ENCODE measurements at regions not wholly inside any gene's neighbourhood (a gene's known extent, or its start where the extent isn't known, plus 50 kb on each side); places are given as distances from the start of the nearest gene placed in this dataset.

DNA sequence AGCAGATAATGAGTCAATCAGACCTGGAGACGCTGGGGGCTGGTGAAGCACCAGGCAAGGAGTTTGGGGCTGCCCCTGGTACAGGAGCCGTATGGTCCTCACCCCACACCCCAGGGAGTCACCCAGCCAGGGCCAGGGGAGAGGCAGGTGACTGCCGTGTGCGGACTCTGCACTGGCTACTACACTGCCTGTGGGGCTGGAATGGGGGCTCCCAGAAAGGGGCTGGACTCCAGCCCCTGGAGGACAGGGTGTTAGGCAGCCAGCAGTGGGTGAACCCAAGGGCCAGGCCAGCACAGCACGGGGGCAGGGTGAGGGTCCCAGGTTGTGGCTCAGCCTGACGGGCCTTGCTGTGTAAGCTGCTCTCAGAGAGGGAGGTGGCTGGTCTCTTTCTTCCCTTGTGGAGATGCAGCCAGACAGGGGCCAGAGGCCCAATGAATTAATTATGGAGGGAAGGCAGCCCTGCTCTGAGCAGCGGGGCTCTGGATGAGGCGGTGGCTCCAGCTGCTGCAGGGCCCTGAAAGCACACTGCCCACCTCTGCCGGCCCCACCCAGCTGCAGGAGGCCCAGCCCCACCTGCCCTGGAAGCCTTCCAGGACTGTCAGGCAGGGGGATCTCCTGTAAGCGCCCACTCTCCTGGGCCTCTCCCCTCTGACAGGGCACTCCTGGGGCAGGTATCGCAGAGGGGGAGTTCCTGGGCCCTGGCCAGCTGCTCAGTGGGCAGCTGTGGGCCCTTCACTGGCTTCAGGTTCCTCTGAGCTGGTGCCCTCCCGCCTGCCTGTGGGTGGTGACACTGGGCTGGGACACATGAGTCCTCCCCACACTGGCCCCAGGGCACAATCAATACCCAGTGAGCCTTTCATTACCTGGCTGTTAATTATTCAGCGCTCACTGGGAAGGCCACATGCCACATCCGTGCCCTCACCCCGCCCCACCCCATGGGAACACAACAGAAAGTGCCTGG, 142.5 kb upstream of the C14orf180 start:
- H3K27me3 Mint-ChIP-seq, result peaks cover 0 to 1% of the 10 kb centered on the region in 2 donors
- no peak overlapping the region for H3K27ac Mint-ChIP-seq
- no peak overlapping the region for H3K27ac ChIP-seq (ENCODE audit: low read length)

DNA sequence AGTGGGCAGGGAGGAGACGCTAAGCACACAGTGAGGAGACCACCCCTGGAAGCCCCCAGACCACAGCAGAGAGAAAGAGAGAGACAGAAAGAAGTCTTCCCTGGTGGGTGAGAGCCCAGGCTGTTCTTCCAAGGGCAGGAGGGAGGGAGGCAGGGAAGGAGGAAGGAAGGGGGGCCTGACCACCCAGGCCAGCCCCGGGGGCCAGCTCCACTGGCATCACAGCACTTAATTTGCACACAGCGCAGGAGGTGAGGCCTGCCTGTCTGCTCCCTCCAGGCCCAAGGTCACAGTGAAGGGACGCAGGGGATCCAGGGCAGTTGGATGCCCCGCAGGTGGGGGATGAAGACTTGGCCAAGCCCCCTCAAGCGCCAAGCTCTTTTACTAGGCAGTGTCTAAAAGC, 141.9 kb upstream of the C14orf180 start:
- Mint-ChIP-seq H3K4me3 (no peak overlapping the region), H3K27ac (peak overlapping the region in 1 of 2 donors; percentile 36), H3K27me3 (peaks cover 0 to 1% of the 10 kb centered on the region in 2 donors), H3K36me3 (no peaks in the 10 kb centered on the region), H3K4me1 (no peaks in the 10 kb centered on the region), H3K9me3 (no peaks in the 10 kb centered on the region)
- 87% methylated on average over 3 of the region's 6 CpGs for WGBS (ENCODE audit: insufficient coverage)
- DNase-seq, result peak in 1 of 35 experiments; percentile 9
- ChIA-PET POLR2A (no interaction called here), CTCF (no interaction called here)
- Histone ChIP-seq H3K27ac (ENCODE audit: low read length) (no peak overlapping the region), H3K36me3 (ENCODE audit: control insufficient read depth in 2 of 2, extremely low read depth in 1 of 2, insufficient read depth in 1 of 2, low read length in 1 of 2) (no peaks in the 10 kb centered on the region), H3K27me3 (replicated peaks in 1 of 2; ENCODE audit: control insufficient read depth in 2 of 2, extremely low read depth in 1 of 2, insufficient read depth in 2 of 2, low read length in 1 of 2) (peaks cover 0 to 31% of the 10 kb centered on the region in 2 experiments), H3K4me1 (ENCODE audit: control insufficient read depth in 1 of 2, extremely low read depth in 1 of 2, insufficient read depth in 2 of 2, low read length in 2 of 2) (peaks cover 0 to 10% of the 10 kb centered on the region in 2 experiments), H3K9me3 (no peaks in the 10 kb centered on the region), H3K4me3 (ENCODE audit: control insufficient read depth in 1 of 2, extremely low read depth in 1 of 2, low read length in 1 of 2) (no peak overlapping the region)
- no peak for ATAC-seq (replicated peaks in 1 of 4)

More for the DNA sequence above, 142.5 kb upstream of the C14orf180 start:
- no peaks in the 10 kb centered on the region for H3K9me3 Mint-ChIP-seq
- H3K36me3 Mint-ChIP-seq, result no peaks in the 10 kb centered on the region
- Histone ChIP-seq H3K27me3 (replicated peaks in 1 of 2; ENCODE audit: control insufficient read depth in 2 of 2, extremely low read depth in 1 of 2, insufficient read depth in 2 of 2, low read length in 1 of 2) (peaks cover 0 to 33% of the 10 kb centered on the region in 2 experiments), H3K4me3 (ENCODE audit: control insufficient read depth in 1 of 2, extremely low read depth in 1 of 2, low read length in 1 of 2) (no peak overlapping the region), H3K4me1 (ENCODE audit: control insufficient read depth in 1 of 2, extremely low read depth in 1 of 2, insufficient read depth in 2 of 2, low read length in 2 of 2) (peaks cover 0 to 10% of the 10 kb centered on the region in 2 experiments), H3K36me3 (ENCODE audit: control insufficient read depth in 2 of 2, extremely low read depth in 1 of 2, insufficient read depth in 1 of 2, low read length in 1 of 2) (no peaks in the 10 kb centered on the region), H3K9me3 (no peaks in the 10 kb centered on the region)
- DNase-seq (peak in 3 of 35 experiments; percentile 3 to 22 (median 12)), ATAC-seq (replicated peaks in 1 of 4) (peak in 1 of 4 experiments; percentile 12)
- no peaks in the 10 kb centered on the region for H3K4me1 Mint-ChIP-seq
- WGBS (ENCODE audit: insufficient coverage), result 60% methylated on average over 9 of the region's 15 CpGs
- ChIA-PET POLR2A (no interaction called here), CTCF (no interaction called here)
- H3K4me3 Mint-ChIP-seq, result no peak overlapping the region

DNA sequence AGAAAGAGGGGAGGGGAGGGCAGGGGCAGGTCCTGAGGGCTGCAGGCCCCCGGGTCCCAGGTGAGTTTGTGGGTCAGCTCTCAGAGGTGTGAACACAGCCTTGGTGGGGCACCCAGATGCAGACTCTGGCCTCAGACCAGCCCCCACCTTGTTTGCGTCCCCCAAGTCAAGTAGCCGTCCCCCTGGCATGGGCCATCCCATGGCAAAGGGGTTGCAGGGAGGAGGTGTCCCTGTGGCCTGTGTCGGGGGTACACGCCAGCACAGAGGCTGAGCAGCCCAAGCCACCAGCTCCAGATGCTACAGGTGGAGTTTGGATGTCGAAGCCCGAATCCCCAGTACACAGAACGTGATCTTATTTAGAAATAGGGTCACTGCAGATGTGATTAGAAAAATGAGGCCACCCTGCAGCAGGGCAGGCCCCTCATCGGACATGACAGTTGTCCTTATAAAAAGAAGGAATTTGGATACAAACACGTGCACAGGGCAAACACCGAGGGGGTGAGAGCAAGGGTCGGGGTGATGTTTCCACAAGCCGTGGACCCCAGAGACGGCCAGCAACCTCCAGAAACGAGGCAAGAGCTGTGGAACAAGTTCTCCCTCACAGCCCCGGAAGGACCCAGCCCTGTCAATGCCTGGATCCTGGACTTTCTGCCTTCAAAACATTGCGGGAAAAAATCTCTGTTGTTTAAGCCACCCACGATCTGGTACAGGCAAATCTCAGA, 141.2 kb upstream of the C14orf180 start:
- Mint-ChIP-seq H3K4me1 (no peaks in the 10 kb centered on the region), H3K9me3 (no peaks in the 10 kb centered on the region), H3K4me3 (no peak overlapping the region), H3K27me3 (peaks cover 0 to 1% of the 10 kb centered on the region in 2 donors), H3K36me3 (no peaks in the 10 kb centered on the region), H3K27ac (no peak overlapping the region)
- no peak overlapping the region for H3K27ac ChIP-seq (ENCODE audit: low read length)
- no peak overlapping the region for H3K4me3 ChIP-seq (ENCODE audit: control insufficient read depth in 1 of 2, extremely low read depth in 1 of 2, low read length in 1 of 2)
- ATAC-seq (replicated peaks in 1 of 4) (no peak), DNase-seq (peak in 2 of 35 experiments; percentile 4 to 6)
- WGBS (ENCODE audit: insufficient coverage), result 84% methylated on average over 17 of the region's 18 CpGs
- ChIA-PET POLR2A (no interaction called here), CTCF (no interaction called here)
- H3K4me1 ChIP-seq (ENCODE audit: control insufficient read depth in 1 of 2, extremely low read depth in 1 of 2, insufficient read depth in 2 of 2, low read length in 2 of 2), result peaks cover 0 to 10% of the 10 kb centered on the region in 2 experiments
- no peaks in the 10 kb centered on the region for H3K36me3 ChIP-seq (ENCODE audit: control insufficient read depth in 2 of 2, extremely low read depth in 1 of 2, insufficient read depth in 1 of 2, low read length in 1 of 2)
- H3K27me3 ChIP-seq (replicated peaks in 1 of 2; ENCODE audit: control insufficient read depth in 2 of 2, extremely low read depth in 1 of 2, insufficient read depth in 2 of 2, low read length in 1 of 2), result peaks cover 0 to 29% of the 10 kb centered on the region in 2 experiments
- no peaks in the 10 kb centered on the region for H3K9me3 ChIP-seq

DNA sequence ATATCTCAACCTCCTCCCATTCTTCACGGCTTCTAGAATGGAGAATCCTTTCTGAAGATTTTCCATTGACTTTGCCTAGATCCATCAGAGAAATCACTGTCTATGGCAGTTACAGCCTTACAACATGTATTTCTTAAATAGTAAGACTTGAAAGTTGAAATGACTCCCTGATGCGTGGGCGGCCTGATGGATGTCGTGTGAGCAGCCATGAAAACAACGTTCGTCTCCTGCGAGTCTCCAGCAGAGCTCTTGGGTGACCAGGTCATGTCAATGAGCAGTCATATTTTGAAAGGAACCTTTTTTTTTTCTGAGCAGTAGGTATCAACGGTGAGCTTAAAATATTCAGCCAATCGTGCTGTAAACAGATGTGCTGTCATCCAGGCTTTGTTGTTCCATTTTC, 139.9 kb upstream of the C14orf180 start:
- WGBS (ENCODE audit: insufficient coverage), result 82% methylated on average over 8 of the region's 9 CpGs

DNA sequence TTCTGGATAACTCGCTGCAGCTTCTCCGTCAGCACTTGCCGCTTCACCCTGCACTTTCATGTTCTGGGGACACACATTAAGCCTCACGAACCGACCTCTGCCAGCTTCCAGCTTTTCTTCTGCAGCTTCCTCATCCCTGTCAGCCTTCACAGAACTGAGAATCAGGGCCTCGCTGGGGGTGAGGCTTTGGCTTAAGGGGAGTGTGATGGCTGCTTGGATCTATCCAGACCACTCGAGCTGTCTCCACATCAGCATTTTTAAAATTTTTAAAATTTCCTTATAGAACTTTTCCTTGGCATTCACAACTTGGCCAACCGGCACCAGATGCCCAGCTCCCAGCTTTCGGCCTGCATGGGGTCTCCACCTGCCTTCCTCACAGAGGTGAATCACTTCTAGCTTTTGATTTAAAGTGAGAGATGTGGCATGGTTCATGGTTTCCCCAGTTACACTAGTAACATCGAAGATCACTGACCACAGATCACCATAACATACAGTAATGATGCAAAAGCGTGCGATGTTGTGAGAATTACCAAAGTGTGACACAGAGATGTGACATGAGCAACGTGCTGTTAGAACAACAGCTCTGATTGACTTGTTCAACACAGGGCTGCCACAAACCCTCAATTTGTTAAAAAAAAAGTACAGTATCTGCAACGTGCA, 139.1 kb upstream of the C14orf180 start:
- ChIA-PET CTCF (no interaction called here), POLR2A (no interaction called here)
- Mint-ChIP-seq H3K27me3 (peaks cover 0 to 3% of the 10 kb centered on the region in 2 donors), H3K27ac (no peak overlapping the region), H3K36me3 (no peaks in the 10 kb centered on the region), H3K4me1 (no peaks in the 10 kb centered on the region), H3K9me3 (peaks cover 0 to 7% (median 0%) of the 10 kb centered on the region in 3 donors), H3K4me3 (no peak overlapping the region)
- Histone ChIP-seq H3K4me1 (ENCODE audit: control insufficient read depth in 1 of 2, extremely low read depth in 1 of 2, insufficient read depth in 2 of 2, low read length in 2 of 2) (peaks cover 0 to 10% of the 10 kb centered on the region in 2 experiments), H3K36me3 (ENCODE audit: control insufficient read depth in 2 of 2, extremely low read depth in 1 of 2, insufficient read depth in 1 of 2, low read length in 1 of 2) (no peaks in the 10 kb centered on the region), H3K9me3 (no peaks in the 10 kb centered on the region), H3K4me3 (ENCODE audit: control insufficient read depth in 1 of 2, extremely low read depth in 1 of 2, low read length in 1 of 2) (no peak overlapping the region), H3K27me3 (replicated peaks in 1 of 2; ENCODE audit: control insufficient read depth in 2 of 2, extremely low read depth in 1 of 2, insufficient read depth in 2 of 2, low read length in 1 of 2) (peaks cover 0 to 16% of the 10 kb centered on the region in 2 experiments), H3K27ac (ENCODE audit: low read length) (no peak overlapping the region)
- ATAC-seq (replicated peaks in 1 of 4) (no peak), DNase-seq (no peak)
- 81% methylated on average over 6 of the region's 14 CpGs for WGBS (ENCODE audit: insufficient coverage)

More for the DNA sequence above, 139.9 kb upstream of the C14orf180 start:
- DNase-seq (no peak), ATAC-seq (replicated peaks in 1 of 4) (no peak)
- peaks cover 0 to 22% of the 10 kb centered on the region in 2 experiments for H3K27me3 ChIP-seq (replicated peaks in 1 of 2; ENCODE audit: control insufficient read depth in 2 of 2, extremely low read depth in 1 of 2, insufficient read depth in 2 of 2, low read length in 1 of 2)
- H3K27ac Mint-ChIP-seq, result no peak overlapping the region
- H3K27me3 Mint-ChIP-seq, result peaks cover 0 to 1% of the 10 kb centered on the region in 2 donors
- peaks cover 0 to 7% (median 0%) of the 10 kb centered on the region in 3 donors for H3K9me3 Mint-ChIP-seq
- H3K4me1 ChIP-seq (ENCODE audit: control insufficient read depth in 1 of 2, extremely low read depth in 1 of 2, insufficient read depth in 2 of 2, low read length in 2 of 2), result peaks cover 0 to 10% of the 10 kb centered on the region in 2 experiments
- no peaks in the 10 kb centered on the region for H3K36me3 ChIP-seq (ENCODE audit: control insufficient read depth in 2 of 2, extremely low read depth in 1 of 2, insufficient read depth in 1 of 2, low read length in 1 of 2)
- no peak overlapping the region for H3K4me3 ChIP-seq (ENCODE audit: control insufficient read depth in 1 of 2, extremely low read depth in 1 of 2, low read length in 1 of 2)
- no peaks in the 10 kb centered on the region for H3K9me3 ChIP-seq
- H3K27ac ChIP-seq (ENCODE audit: low read length), result no peak overlapping the region
- no peaks in the 10 kb centered on the region for H3K36me3 Mint-ChIP-seq
- no peak overlapping the region for H3K4me3 Mint-ChIP-seq
- ChIA-PET CTCF (no interaction called here), POLR2A (no interaction called here)
- H3K4me1 Mint-ChIP-seq, result no peaks in the 10 kb centered on the region
